Lower leg skin (tissue), 4 donors: ENCODE measurements at regions not wholly inside any gene's neighbourhood (a gene's known extent, or its start where the extent isn't known, plus 50 kb on each side); places are given as distances from the start of the nearest gene placed in this dataset.

ENCODE experiments used
- DNase-seq, 2 donors: peaks; one replicate each; pipeline ENCODE4 v3.0.0-alpha.2; 2019; ENCODE audit warnings: low spot score in 2 of 2
- H3K4me3 ChIP-seq: fragments of 200-600 bp; sonication (generic); 2 replicates; pipeline ENCODE4 v1.5.1; 2017; ENCODE audit warnings: mild to moderate bottlenecking, low read depth; ENCODE audit not compliant: poor library complexity, severe bottlenecking
- CTCF ChIP-seq, 3 donors: fragments of 450-650 bp; IDR thresholded peaks; one replicate each; pipeline ENCODE4 v1.5.1; 2016; ENCODE audit warnings: antibody characterized with exemption in 3 of 3, mild to moderate bottlenecking in 3 of 3, moderate library complexity in 2 of 3
- POLR2A ChIP-seq, 2 donors: fragments of 450-650 bp; IDR thresholded peaks; one replicate each; pipeline ENCODE4 v1.6.1; 2016 to 2017; ENCODE audit warnings: antibody characterized with exemption in 2 of 2, mild to moderate bottlenecking in 1 of 2, moderate library complexity in 1 of 2
- WGBS, 2 donors: methylation state at CpG; one replicate each; pipeline ENCODE4 v1.1.5; 2018; 5-methylcytosine and 5-hydroxymethylcytosine counted together
- intact Hi-C: fragments of 100-400 bp; cut with DNase I; formaldehyde crosslinking; loops from one replicate; pipeline ENCODE4 v1.15.0; 2023; ENCODE audit warnings: low total_unique reads

GRCh38 chr2:64865073-64865830 is 123.9 kb upstream of the SLC1A4 start:
- intact Hi-C loops: loop anchor here (5.0 to 10.0 kb wide), 3 partner anchors 223 to 530 kb away; no protein-coding TSS in a partner anchor
- 1% methylated on average over 55 to 67 of the region's 67 CpGs for WGBS, 2 donors
- peak overlapping the region; percentile 38 for H3K4me3 ChIP-seq
- no peak for TF ChIP-seq CTCF (IDR thresholded peaks at IDR 0.05)
- TF ChIP-seq POLR2A (IDR thresholded peaks at IDR 0.05): no peak
- DNase-seq: peak; percentile 63 to 93

- WGBS, 2 donors: 42 to 43% methylated on average over 10 of the region's 10 CpGs
- intact Hi-C loops: loop anchor here (5.0 to 10.0 kb wide), 3 partner anchors 224 to 531 kb away; no protein-coding TSS in a partner anchor
- TF ChIP-seq POLR2A (IDR thresholded peaks at IDR 0.05) (no peak), CTCF (IDR thresholded peaks at IDR 0.05) (no peak)
- no peak overlapping the region for H3K4me3 ChIP-seq
- DNase-seq: no peak
These were observed 123.3 kb upstream of the SLC1A4 start for GRCh38 chr2:64865831-64866345.

- no peak for DNase-seq
- intact Hi-C loops: loop anchor here (5.0 to 10.0 kb wide), 3 partner anchors 224 to 532 kb away; no protein-coding TSS in a partner anchor
- H3K4me3 ChIP-seq: no peak overlapping the region
- WGBS, 2 donors: 33 to 49% methylated on average over 8 of the region's 8 CpGs
- TF ChIP-seq POLR2A (IDR thresholded peaks at IDR 0.05) (no peak), CTCF (IDR thresholded peaks at IDR 0.05) (no peak)
These were observed 122.4 kb upstream of the SLC1A4 start for GRCh38 chr2:64866797-64867196.

- H3K4me3 ChIP-seq: no peak overlapping the region
- no peak for DNase-seq
- intact Hi-C loops: loop anchor here (5.0 to 10.0 kb wide), 3 partner anchors 225 to 533 kb away; no protein-coding TSS in a partner anchor
- WGBS, 2 donors: 86 to 90% methylated on average over 9 of the region's 9 CpGs
- TF ChIP-seq CTCF (IDR thresholded peaks at IDR 0.05): no peak
- TF ChIP-seq POLR2A (IDR thresholded peaks at IDR 0.05): no peak
These were observed 121.8 kb upstream of the SLC1A4 start for GRCh38 chr2:64867253-64867996.

GRCh38 chr2:64869126-64869525 is 120.1 kb upstream of the SLC1A4 start:
- intact Hi-C loops: loop anchor here (5.0 to 10.0 kb wide), 3 partner anchors 227 to 534 kb away; no protein-coding TSS in a partner anchor
- WGBS, 2 donors: 82 to 87% methylated on average over 10 of the region's 10 CpGs

More at GRCh38 chr2:64869126-64869525, 120.1 kb upstream of the SLC1A4 start:
- no peak for DNase-seq
- TF ChIP-seq CTCF (IDR thresholded peaks at IDR 0.05) (no peak), POLR2A (IDR thresholded peaks at IDR 0.05) (no peak)
- H3K4me3 ChIP-seq: no peak overlapping the region
